PC-9 (cell line): ENCODE measurements at regions not wholly inside any gene's neighbourhood (a gene's known extent, or its start where the extent isn't known, plus 50 kb on each side); places are given as distances from the start of the nearest gene placed in this dataset.

Experiments used
- BruUV-seq: library from RNA; stranded (reverse); fragments of 400-500 nt; replicated peaks from 2 replicates; lab custom pipeline; 2021; lab: Mats Ljungman, UMichigan
- CTCF ChIA-PET: fragments of 300-600 bp; sonication (Branson Sonifier 250); formaldehyde crosslinking; loops from one replicate; lab custom pipeline; 2022; ENCODE audit warnings: antibody characterized with exemption; lab: Charles Lee
- POLR2A ChIA-PET: fragments of 300-600 bp; sonication (Branson Sonifier 250); formaldehyde crosslinking; loops from one replicate; lab custom pipeline; 2022; ENCODE audit warnings: antibody characterized with exemption; ENCODE audit not compliant: unreplicated experiment; lab: Charles Lee
- DNase-seq, 2 experiments: peaks; one replicate each; pipeline versions ENCODE4 v3.0.0 to v3.0.0-alpha.2; 2015 to 2022; ENCODE audit warnings: mixed read lengths in 1 of 2
- H2AFZ ChIP-seq: fragments of 200-600 bp; sonication (generic); 2 replicates; pipeline ENCODE4 v1.8.1; 2017; ENCODE audit warnings: antibody characterized with exemption
- H3F3A ChIP-seq: fragments of 200-600 bp; sonication (generic); 2 replicates; pipeline ENCODE4 v1.8.1; 2017; ENCODE audit warnings: antibody characterized with exemption, mild to moderate bottlenecking, low read depth; ENCODE audit not compliant: insufficient read depth
- H3K27ac ChIP-seq: fragments of 200-600 bp; sonication (generic); 2 replicates; pipeline ENCODE4 v1.6.1; 2016; ENCODE audit warnings: mixed run types
- H3K27me3 ChIP-seq: fragments of 200-600 bp; sonication (generic); 2 replicates; pipeline ENCODE4 v1.6.1; 2016; ENCODE audit warnings: low read depth, mixed run types; ENCODE audit not compliant: insufficient read depth
- H3K36me3 ChIP-seq: fragments of 200-600 bp; sonication (generic); 2 replicates; pipeline ENCODE4 v1.6.1; 2016; ENCODE audit warnings: low read depth, mixed run types
- H3K4me1 ChIP-seq: fragments of 200-600 bp; sonication (generic); replicated peaks from 2 replicates; pipeline ENCODE4 v1.6.1; 2016; ENCODE audit warnings: mixed run types; ENCODE audit not compliant: insufficient read depth
- H3K4me2 ChIP-seq: fragments of 200-600 bp; sonication (generic); 2 replicates; pipeline ENCODE4 v1.6.1; 2017; ENCODE audit warnings: mixed run types
- H3K4me3 ChIP-seq: fragments of 200-600 bp; sonication (generic); 2 replicates; pipeline ENCODE4 v1.6.1; 2016; ENCODE audit warnings: mixed run types
- H3K79me2 ChIP-seq: fragments of 200-600 bp; sonication (generic); 2 replicates; pipeline ENCODE4 v1.6.1; 2017; ENCODE audit warnings: low read depth, mixed run types
- H3K9me2 ChIP-seq: fragments of 200-600 bp; sonication (generic); 2 replicates; pipeline ENCODE4 v1.8.1; 2017; ENCODE audit warnings: mild to moderate bottlenecking; ENCODE audit not compliant: insufficient read depth
- H3K9me3 ChIP-seq: fragments of 200-600 bp; sonication (generic); 2 replicates; pipeline ENCODE4 v1.8.1; 2016; ENCODE audit warnings: low read depth; ENCODE audit not compliant: insufficient read depth
- H4K20me1 ChIP-seq: fragments of 200-600 bp; sonication (generic); 2 replicates; pipeline ENCODE4 v1.8.1; 2017; ENCODE audit not compliant: insufficient read depth
- EZH2 ChIP-seq: fragments of 200-600 bp; sonication (generic); IDR thresholded peaks from 2 replicates; pipeline ENCODE4 v1.8.0; 2017; ENCODE audit warnings: antibody characterized with exemption, low read depth
- intact Hi-C: fragments of 100-400 bp; cut with micrococcal nuclease; formaldehyde crosslinking; loops from one replicate; pipeline ENCODE4 v1.10.0; 2022; ENCODE audit not compliant: unreplicated experiment
- TF ChIP-seq, protein P1 (sequence below): fragments of 200-600 bp; sonication (generic); conservative IDR thresholded peaks from 2 replicates; pipeline ENCODE4 v1.6.1; 2017; ENCODE audit warnings: mixed run types, antibody characterized with exemption, mild to moderate bottlenecking, moderate library complexity

DNA sequence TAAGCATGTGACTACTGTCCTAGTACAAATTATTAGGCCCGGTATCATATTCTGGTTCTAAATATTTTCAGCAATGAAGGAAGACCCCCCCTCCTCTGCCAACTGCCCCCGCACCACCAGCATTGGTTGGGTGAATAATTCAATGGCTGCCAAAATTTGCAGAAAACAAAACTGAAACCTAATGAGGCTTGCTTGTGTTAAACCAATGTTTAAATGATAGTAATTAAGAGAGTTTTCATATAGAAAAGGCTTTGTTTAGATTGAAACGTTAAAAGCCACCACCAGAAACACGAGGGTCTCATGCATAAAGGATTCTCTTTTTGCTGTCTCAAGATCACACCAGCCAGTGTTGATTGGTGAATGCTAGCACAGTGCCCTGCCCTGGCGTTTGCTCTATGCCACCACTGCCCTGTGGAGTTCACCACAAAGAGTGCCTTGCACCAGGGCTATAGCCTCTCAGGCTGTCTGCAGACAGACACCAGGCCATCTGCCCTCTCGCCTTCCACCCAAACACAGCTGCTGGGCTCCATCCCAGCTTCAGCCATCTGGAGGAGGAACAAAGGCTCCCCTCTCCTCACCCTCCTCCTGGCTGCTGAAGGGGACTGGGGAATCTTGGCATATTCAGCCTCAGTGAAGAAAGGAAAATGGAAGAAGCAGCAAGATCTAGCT lies 200.3 kb upstream of the PFN2 start:
- BruUV-seq = no TSS peak
- intact Hi-C loops = no loop called here

DNA sequence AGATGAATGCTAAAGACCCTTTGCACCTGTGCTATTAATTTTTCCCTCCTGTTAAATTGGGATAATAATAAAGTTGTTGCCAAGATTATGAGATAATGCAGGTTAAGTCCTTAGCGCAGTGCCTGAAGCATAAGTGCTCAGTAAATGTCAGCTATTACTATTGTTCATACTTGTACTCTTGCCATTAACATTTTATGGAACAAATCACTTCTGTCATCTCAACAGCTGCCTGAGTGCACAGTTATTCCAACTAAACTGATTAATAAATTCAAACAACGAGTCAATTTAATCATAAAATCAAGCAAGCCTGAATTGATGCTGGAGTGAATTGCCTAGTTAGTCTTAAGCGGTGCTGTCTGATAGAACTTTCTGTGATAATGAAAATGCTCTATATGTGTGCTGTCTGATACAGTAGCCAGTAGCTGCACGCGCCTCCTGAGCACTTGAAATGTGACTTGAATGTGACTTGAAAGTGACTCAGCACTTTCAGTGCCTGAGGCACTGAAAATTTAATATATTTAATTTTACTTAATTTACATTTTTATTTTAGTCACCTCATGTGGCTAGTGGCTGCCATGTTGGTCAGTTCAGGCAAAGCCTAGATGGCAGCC lies 198.7 kb upstream of the PFN2 start:
- Histone ChIP-seq H3F3A (no peaks in the 10 kb centered on the region), H2AFZ (no peak overlapping the region), H4K20me1 (no peaks in the 10 kb centered on the region), H3K9me3 (no peaks in the 10 kb centered on the region; the same call in 1 of the 2 replicates), H3K27ac (no peak overlapping the region), H3K4me3 (no peak overlapping the region), H3K79me2 (no peaks in the 10 kb centered on the region), H3K27me3 (no peaks in the 10 kb centered on the region), H3K4me1 (no peaks in the 10 kb centered on the region; the same call in 1 of the 2 replicates), H3K9me2 (no peaks in the 10 kb centered on the region), H3K4me2 (no peak overlapping the region), H3K36me3 (no peaks in the 10 kb centered on the region)
- ChIA-PET POLR2A (interaction anchor here (0.6 kb wide), 1 partner anchor 15 kb away, joined by 6 read pairs; no protein-coding TSS in a partner anchor), CTCF (no interaction called here)
- TF ChIP-seq EZH2 = no peak
- TF ChIP-seq, protein P1, sequence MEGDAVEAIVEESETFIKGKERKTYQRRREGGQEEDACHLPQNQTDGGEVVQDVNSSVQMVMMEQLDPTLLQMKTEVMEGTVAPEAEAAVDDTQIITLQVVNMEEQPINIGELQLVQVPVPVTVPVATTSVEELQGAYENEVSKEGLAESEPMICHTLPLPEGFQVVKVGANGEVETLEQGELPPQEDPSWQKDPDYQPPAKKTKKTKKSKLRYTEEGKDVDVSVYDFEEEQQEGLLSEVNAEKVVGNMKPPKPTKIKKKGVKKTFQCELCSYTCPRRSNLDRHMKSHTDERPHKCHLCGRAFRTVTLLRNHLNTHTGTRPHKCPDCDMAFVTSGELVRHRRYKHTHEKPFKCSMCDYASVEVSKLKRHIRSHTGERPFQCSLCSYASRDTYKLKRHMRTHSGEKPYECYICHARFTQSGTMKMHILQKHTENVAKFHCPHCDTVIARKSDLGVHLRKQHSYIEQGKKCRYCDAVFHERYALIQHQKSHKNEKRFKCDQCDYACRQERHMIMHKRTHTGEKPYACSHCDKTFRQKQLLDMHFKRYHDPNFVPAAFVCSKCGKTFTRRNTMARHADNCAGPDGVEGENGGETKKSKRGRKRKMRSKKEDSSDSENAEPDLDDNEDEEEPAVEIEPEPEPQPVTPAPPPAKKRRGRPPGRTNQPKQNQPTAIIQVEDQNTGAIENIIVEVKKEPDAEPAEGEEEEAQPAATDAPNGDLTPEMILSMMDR = no peak
- no peak for DNase-seq
- no TSS peak for BruUV-seq
- intact Hi-C loops = no loop called here

More for the DNA sequence above, 200.3 kb upstream of the PFN2 start:
- no peak overlapping the region for H2AFZ ChIP-seq
- ChIA-PET CTCF (no interaction called here), POLR2A (no interaction called here)
- H3K4me1 ChIP-seq = no peaks in the 10 kb centered on the region; the same call in 1 of the 2 replicates
- no peak for DNase-seq
- H3K27me3 ChIP-seq = no peaks in the 10 kb centered on the region
- H3K27ac ChIP-seq = no peak overlapping the region
- no peak overlapping the region for H3K4me3 ChIP-seq
- H3K36me3 ChIP-seq = no peaks in the 10 kb centered on the region
- no peaks in the 10 kb centered on the region for H3K79me2 ChIP-seq
- no peaks in the 10 kb centered on the region for H4K20me1 ChIP-seq
- TF ChIP-seq, protein P1 = no peak
- no peak for TF ChIP-seq EZH2
- no peak overlapping the region for H3K4me2 ChIP-seq
- H3K9me2 ChIP-seq = no peaks in the 10 kb centered on the region
- H3F3A ChIP-seq = no peaks in the 10 kb centered on the region
- no peaks in the 10 kb centered on the region; the same call in 1 of the 2 replicates for H3K9me3 ChIP-seq

DNA sequence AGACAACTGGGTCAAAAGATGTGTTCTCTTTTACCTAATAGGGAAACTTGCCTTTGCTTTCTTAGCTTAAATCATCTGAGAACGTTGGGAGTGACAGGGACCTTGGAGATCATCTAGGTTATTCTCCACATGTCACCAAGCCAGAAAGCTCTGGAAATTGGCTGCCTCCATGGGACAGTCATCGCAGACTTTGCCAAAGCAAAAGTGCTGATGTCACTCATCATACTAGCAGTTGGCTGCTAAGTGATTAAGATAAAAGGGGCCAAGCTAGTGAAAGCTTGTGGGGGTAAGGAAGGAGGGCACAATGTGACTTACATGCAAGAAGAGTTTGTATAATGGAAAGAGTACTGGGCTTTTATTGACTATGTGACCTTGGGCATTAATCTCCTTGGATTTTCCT lies 198.0 kb upstream of the PFN2 start:
- Histone ChIP-seq H3K27me3 (no peaks in the 10 kb centered on the region), H3K4me1 (no peaks in the 10 kb centered on the region; the same call in 1 of the 2 replicates), H3K4me3 (no peak overlapping the region), H3F3A (no peaks in the 10 kb centered on the region), H3K36me3 (no peaks in the 10 kb centered on the region), H4K20me1 (no peaks in the 10 kb centered on the region), H3K9me3 (no peaks in the 10 kb centered on the region; the same call in 1 of the 2 replicates), H3K4me2 (no peak overlapping the region), H3K27ac (no peak overlapping the region), H2AFZ (no peak overlapping the region), H3K9me2 (no peaks in the 10 kb centered on the region), H3K79me2 (no peaks in the 10 kb centered on the region)
- TF ChIP-seq, protein P1 = no peak
- no peak for TF ChIP-seq EZH2
- CTCF ChIA-PET = no interaction called here
- POLR2A ChIA-PET = no interaction called here
- DNase-seq = no peak
- intact Hi-C loops = no loop called here
- BruUV-seq = no TSS peak
